Kidney glomerular epithelial cell (primary cell): ENCODE measurements at regions not wholly inside any gene's neighbourhood (a gene's known extent, or its start where the extent isn't known, plus 50 kb on each side); places are given as distances from the start of the nearest gene placed in this dataset.
"Not testable (repeated sequence)": the region's sequence is repeated elsewhere in the genome, so short reads cannot be mapped to it uniquely, and the experiment has no call there.

ENCODE experiments used
- DNase-seq: peaks from one replicate; lab custom pipeline; 2025; lab: John Stamatoyannopoulos, UW

DNA sequence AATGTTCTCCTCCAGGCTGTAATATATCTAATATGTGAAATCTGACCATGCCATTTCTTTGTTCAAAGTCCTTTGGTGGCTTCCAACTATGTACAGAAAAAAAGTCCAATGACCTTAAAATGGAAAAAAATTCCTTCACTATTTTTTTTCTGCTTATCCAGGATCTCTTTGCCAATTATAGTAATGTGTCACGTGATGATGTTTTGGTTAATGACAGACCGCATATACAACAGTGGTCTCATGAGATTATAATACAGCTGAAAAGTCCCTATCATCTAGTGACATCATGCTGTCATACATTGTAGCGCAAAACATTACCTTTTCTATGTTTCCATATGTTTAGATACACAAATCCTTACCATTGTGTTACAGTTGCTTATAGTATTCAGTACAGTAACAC lies 477.6 kb downstream of the TMEM232 start:
- no peak for DNase-seq

DNA sequence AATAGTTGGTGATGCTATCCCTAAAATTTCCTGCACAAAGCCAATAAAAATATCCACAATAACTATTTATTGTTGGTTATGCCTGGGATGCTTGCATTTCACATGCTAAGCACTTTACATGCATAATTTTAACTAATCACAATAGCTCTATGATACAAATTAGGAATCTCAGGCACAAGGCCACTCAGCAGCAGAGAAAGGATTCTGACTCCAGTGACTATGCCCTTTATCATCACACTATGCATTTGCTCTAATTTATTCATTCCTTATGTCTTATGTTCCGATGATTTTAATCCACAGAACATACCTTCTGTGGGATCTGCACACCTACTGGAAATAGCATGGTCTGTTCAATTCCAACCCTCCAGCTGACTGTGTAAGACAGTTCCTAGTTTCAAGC lies 476.1 kb downstream of the TMEM232 start:
- DNase-seq, result no peak

DNA sequence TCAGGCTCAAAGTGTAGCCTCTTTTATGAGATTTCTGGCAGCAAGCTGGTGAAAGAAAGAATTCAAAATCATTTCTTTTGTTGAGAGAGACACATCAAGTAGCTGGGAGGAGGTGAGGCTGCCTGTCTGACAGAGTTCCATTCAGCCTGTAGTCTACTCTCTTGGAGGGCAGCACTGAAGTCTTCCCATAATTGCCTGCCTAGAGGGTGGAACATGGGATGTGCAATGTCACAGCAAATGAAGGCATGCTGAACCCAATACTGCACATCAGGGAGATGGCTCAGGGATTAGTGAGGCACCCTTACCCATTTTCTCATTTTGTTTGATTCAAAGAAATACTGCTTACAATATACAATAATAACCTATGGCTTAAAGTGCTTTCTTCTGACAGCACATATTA lies 475.7 kb downstream of the TMEM232 start:
- no peak for DNase-seq

DNA sequence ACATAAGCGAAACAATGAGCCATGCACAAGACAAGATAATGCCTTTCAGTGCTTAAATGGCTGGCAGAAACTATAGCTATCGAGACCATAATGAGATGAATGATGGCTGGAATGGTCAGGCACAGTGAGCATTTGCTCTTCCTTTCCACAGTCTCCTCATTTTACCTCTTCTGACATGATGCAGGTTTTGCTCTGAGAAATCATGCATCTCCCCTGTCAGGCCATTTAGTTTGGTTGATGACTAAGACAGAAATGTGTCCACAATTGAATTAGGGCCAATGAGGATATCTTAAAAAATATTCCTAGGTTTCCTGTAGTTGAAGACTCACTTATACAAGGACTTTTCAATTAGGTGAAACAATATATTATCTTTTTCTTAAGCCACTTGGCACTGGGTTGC lies 475.1 kb downstream of the TMEM232 start:
- DNase-seq, result no peak

DNA sequence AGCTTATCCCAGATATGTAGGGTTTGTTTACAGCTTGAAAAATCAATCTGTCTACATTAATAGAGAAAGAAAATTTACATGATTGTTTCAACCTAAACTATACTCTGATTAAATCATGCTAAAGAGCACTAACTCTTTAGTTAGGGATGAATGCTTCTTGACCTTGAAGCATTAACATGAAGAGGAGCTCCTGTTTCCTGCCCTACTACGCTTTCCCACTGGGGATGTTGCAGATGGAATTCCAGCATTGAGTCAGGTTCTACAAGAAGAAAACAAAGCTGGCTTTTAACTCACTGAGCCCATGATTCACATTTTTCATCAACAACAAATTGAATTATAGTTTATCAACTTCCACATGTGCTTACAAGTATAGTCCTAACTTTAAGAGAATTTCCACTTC lies 471.3 kb downstream of the TMEM232 start:
- no peak for DNase-seq

DNA sequence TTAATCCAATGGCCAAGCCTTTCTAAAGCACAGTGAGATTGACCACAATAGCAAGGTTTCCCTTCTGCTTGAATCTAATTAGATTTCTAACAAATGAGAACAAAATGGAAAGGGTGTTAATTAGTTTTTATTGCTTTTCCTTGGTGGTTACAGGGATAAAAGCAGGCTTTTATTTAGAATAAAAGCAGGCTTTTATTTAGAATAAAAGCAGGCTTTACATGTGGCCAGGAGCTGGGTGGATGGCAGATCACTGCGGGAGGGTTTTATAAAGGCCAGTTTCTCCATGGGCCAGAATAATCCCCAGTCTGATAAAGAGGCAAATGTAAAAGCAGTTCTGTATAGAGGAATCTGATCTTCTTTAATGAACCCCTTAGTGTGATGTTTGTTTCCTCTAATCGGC lies 470.2 kb downstream of the TMEM232 start:
- DNase-seq, result no peak

DNA sequence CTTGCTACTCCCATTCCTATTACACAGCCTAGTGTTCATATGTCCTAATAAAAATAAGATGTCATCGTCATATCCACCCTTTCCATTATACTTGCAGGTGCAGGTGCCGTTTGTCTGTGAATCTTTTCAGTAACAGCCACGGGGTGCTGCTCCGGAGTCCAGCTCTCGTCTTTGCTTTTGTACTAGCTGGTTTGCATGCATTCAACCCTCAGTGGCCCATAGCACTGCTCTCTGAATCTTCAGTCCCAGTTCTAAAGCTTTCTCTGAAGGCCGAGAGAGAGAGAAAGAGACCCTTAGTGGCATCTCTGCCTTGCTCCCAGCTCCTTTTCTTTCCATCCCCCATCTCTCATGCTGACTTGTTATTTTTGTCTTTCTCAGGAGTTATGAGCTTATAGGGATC lies 468.5 kb downstream of the TMEM232 start:
- no peak for DNase-seq

DNA sequence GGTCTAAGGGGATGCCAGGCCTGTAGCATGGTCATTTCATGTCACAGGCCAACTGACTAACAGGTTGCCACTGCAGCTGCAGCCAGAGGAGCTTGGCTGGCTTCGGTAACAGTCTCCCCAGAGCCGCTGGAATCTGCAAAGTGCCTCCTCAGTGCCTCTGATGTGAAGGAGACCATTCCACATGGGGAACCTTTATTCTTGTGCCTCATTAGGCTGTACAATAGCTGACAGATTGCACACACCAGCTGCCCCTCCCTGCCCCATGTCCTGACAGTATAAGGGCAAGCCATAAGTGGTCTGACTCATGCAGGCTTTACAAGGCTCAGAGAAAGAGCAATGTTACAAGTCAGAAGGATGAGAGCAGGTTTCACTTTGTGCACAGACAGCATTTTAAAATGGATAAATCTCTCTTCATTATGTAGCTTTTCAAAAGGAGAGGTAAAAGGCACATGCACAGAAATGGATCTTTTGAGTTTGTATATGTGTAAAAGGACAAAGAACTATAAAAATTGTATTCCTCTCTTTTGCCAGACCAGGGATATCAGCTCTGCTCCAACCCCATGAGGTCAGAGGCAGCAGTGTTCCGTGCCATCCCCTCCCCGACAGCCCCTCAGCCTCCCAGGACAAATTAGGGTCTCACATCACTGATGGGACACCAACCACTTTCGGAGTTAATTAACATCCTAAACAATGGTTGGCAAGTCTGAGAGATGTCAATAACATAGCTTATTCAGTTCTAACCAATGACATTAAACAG lies 467.8 kb downstream of the TMEM232 start:
- DNase-seq, result no peak

DNA sequence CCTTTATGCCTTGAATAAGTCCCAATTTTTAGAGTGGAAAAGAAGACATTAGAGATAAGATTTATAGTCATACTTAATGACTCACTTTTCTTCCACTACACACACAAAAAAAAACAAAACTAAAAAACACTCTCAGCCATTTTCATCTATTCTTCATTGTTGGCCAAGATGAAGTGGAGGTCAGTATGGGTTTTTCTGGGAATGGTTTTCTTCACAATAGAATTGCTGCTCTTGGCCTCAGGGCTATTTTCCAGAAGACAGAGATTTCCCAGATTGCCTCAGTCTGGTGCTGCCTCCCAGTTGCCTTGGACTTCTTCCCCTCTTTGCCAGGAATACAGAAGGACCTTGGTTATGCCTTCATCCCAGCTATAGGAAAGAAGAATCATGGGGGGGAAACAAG lies 463.7 kb downstream of the TMEM232 start:
- DNase-seq, result no peak

DNA sequence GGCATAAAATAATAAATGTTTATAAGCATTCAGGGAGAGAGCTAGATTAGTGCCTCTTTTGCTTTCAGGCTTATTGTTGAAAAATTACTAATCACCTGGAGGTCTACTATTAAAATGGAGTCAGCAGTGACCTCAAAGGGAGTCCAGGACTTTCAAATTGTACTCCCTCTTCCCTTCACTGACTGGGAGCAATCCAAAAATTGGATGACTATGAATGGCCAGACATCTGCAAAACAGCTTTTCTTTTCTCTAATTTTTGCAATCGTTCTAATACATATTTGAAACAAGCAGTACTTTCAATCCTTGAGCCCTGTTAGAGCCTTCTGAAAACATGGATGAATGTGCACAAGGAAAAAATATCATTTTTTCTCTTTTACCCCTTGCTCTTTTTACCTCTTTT lies 461.8 kb downstream of the TMEM232 start:
- no peak for DNase-seq

DNA sequence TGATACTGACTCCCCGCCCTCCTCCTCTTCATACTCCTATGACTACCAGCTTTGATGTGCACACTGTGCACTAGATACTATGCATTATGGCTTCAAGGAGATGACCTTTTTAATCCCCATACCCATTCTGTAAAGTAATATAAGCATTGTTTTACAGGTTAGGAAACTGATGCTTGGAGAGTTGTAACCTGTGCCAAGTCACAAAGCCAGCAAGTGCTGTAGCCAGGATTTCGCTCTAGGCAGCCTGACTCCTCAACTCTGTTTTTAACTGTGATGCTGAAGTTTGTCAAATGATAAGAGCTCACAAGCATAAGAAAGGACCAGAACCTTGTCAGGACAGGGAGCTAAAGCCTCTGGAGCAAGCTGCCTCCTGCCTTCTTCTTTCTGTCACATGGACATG lies 461.3 kb downstream of the TMEM232 start:
- DNase-seq, result no peak

DNA sequence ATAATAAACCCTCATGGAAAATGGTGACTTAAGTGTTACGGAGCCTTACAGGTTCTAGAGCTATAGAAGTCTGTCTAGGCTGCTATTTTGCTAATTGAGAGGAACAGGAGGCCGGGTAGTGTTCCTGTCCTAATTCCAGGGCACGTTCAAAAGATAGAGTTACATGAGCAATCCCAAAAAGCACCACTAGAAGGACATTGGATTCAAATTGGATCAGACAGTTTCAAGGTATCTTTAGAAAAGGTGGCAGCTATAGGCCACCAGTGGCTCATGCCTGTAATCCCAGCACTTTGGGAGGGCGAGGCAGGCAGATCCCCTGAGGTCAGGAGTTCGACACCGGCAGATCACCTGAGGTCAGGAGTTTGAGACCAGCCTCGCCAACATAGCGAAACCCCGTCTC lies 458.8 kb downstream of the TMEM232 start:
- no peak for DNase-seq

DNA sequence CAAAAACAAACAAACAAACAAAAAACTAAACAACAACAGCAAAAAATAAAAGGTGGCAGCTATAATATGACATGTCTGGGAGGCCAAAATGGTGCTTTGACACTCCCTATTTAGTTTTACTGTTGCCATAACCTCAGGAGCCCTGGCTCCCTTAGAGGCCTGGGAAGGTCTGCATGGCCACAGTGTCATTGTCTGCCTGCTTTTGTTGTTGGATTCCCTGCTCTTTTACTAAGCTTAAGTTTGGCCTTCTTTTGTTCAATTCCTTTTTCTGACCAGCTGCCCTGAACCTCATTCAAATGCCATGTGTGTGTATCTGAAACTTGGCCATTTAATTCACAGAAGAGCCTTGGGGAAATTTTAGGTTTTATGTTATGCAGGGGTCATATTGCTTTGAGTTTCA lies 458.2 kb downstream of the TMEM232 start:
- no peak for DNase-seq

DNA sequence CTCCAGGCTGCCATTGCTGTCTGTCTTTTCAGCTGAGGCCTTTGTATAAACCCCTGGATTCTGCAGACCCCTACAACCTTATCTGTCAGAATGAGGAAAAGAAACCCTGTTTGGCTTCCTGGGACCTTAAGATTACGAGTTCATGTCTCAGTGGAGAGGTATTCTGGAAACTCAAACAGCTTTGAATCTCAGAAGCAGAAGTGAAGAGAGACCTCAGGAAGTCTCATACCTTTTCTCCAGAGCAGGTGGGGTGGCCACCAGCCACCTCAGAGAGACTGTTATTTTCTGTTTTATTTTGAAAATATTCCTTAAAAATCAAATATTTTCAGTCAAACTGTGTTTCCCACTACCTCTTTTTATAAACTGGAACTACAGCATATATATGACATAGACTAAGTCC lies 457.5 kb downstream of the TMEM232 start:
- DNase-seq, result no peak

DNA sequence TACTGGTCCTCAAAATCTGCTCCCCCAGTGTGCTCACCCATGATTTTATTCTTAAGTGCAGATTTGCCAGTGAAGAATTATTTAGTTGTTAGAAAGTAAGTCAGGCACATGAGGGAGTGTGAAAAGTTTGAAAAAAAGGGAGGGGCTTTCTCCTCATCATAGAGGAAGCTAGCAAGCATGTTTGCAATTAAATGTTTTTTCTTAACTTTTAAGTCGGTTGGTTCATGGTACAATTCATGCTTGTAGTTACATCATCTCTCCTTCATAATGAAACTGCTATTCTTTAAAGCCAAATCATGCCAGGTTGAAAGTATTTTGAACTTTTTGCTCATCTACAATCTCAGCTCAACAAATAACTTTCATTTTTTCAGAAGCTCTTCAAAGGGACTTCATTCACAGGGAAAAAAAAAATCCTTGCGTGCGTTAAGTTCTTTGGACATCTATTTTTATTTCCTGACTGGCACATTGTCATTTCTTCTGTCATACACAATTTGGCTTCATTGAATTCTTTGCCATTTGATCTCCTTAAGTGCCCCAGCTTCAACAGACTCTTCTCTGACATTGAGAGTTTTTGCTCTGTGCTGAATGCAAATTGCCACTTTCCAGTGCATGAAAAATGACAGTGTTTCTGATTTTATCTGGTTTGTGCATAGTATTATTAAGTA lies 456.9 kb downstream of the TMEM232 start:
- DNase-seq, result no peak

DNA sequence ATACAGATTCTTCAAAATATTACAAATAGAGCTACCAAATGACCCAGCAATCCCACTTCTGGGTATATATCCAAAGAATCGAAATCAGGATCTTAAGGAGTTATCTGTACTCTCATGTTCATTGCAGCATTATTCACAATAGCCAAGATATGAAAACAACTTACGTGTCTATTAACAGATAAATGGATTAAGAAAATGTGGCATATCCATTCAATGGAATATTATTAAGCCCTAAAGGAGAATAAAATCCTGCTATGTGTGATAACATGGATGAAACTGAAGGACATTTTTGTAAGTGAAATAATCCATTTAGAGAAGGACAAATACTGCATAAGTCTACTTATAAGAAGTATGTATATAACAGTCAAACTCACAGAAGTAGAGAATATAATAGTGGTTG lies 450.6 kb downstream of the TMEM232 start:
- no peak for DNase-seq

DNA sequence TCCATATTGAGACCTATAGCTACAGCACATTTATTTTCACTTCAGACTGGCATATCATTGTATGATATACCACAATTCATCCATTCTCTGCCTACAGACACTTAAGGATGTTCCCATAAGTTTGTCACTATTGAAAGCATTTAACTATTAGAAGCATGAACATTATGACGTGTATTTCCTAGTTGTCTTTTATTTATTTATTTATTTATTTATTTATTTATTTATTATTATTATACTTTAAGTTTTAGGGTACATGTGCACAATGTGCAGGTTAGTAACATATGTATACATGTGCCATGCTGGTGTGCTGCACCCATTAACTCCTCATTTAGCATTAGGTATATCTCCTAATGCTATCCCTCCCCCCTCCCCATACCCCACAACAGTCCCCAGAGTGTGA lies 448.0 kb downstream of the TMEM232 start:
- not testable (repeated sequence) for DNase-seq

DNA sequence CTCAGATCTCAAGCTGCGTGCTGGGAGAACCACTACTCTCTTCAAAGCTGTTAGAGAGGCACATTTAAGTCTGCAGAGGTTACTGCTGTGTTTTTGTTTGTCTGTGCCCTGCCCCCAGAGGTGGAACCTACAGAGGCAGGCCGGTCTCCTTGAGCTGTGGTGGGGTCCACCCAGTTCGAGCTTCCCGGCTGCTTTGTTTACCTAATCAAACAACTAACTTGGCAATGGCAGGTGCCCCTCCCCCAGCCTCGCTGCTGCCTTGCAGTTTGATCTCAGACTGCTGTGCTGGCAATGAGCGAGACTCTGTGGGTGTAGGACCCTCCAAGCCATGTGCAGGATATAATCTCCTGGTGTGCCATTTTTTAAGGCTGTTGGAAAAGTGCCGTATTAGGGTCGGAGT lies 442.4 kb downstream of the TMEM232 start:
- not testable (repeated sequence) for DNase-seq

DNA sequence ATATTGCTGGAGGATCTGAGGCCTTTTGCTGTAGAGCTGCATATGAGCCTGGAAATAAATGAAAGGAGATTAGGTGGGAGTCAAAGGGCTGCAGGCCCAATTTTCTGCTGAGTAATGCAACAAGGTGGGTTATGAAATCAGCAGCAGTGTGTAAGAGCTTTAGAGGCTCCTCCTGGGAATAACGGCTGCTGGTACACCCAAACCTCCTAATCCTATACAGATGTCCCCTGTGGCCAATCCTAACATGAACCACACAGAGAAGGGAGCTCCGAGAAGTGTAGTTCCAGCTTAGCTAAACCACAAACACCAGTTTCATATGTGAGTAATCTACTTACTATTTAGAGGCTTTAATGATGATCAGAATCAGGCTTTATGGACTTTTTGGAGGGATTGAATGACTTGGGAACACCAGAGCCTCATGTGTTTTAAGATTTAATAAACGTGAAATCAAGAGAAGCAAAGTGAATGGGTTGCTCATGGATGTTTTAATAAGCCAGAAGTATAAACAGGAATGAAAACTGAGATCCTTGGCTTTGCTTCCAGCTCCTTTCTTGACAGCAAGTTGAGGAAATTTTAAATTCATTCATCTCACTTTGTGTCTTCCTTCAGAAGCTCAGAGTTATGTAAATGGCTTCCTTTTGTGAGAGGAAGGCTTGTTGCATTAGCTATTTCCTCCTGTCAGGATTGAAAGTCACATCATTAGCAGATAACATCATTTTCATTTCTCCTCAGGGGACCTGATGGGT lies 437.5 kb downstream of the TMEM232 start:
- DNase-seq, result no peak

DNA sequence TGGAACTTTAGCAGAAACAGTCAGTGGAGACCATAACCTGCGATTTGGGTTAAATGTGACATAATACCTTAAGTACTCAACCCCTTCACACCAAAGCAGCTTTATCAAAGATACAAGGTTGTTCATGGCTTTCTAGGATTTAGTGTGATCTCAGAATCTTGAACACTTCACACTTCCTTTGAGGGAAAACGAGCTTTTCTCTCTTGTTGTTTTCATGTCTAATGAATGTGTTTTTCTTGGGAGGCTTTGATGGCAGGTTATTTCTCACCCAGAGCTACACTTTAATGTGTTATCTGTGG lies 437.0 kb downstream of the TMEM232 start:
- DNase-seq, result no peak

DNA sequence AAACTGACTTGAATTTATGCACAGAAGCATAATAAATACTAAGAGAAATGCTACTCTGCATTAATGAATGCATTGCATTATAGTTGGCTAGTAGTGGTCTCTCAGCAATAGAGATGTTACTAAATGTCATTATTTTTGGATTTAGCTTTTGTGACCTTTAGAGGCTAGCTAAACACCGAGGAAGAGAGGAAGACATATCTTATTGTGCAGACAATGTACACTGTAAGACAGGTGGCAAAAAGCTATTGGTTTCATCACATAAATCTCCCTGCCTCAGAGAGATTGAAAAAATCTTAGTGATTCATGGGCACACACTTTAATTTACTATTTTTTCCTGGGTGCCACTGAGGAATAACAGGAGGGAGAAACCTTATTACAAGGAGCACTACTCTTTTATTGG lies 435.9 kb downstream of the TMEM232 start:
- no peak for DNase-seq

DNA sequence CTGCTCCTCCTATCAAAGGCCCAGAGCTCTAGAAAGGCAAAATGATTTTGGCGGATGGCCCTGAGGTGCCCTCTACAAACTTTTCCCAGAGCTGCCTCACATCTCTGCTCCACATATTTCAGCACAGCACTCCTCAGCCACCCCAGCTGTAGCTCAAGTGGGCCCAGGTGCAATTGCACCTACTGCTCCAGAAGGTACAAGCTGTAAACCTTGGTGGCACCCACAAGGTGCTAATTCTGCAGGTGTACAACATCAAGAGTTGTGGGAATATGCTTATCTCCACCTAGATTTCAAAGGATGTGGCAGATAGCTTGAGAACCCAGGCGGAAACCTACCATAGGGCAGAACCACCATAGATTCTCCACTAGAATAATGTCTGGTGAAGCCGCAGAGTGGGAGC lies 432.2 kb downstream of the TMEM232 start:
- DNase-seq, result no peak

DNA sequence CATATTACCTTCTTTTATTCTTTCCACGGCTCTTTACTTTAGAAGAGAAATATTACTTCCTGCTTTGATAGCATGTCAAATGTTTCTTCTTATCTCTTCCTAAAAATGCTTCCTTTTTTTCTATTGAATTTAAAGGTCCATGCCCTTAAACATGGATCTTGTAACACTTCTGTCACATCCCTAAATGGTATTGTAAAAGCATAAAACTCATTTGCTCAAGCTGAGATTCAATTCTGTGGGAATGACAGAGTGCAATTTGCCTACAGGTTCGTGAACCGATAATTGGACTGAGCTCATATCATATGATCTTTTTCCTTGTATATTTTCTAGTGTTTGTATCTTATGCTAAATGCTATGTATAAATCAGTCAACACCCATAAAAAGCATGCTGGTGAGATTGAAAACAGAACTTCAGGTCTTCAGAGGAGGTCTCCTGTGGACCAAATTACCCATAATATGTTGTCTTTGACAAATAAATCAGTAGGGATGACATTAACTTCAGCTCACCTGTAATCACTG lies 429.3 kb downstream of the TMEM232 start:
- no peak for DNase-seq
